ENCODE measurements at regions not wholly inside any gene's neighbourhood (a gene's known extent, or its start where the extent isn't known, plus 50 kb on each side); places are given as distances from the start of the nearest gene placed in this dataset.

DNA sequence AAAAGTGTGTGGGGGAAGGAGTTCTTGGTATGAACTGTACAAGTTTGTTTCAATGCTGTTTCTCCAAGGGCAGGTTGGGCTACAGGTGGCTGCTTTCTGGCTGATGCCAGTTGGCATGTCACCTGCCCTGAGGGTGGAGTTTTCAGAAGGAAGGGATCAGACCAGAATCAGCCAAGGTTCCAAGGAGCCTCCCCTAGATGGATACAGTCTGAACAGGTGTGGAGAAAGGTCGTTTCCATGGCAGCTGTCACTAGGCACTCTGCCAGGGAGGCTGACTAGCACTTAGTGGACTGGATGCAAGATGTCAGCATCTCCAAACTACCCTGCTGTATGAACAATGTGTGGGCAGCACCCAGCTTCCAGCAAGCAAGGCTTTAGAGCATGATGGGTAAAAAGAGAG lies 444.4 kb upstream of the HNRNPA3 start:
- no peaks in the 10 kb centered on the region for H3K9me2 ChIP-seq (replicated peaks; ENCODE audit: low read length)
- no peak for ATAC-seq
- ChIA-PET POLR2A (ENCODE audit: unreplicated experiment) (no interaction called here), CTCF (no interaction called here)
- H2AFZ ChIP-seq (ENCODE audit: low read length) = no peak overlapping the region
- H3K4me1 ChIP-seq (ENCODE audit: insufficient read depth, low read length) = no peaks in the 10 kb centered on the region
- no TSS peak for BruUV-seq (replicated peaks)
- no peaks in the 10 kb centered on the region for H3F3A ChIP-seq (ENCODE audit: low read length, unreplicated experiment)
- H3K4me2 ChIP-seq (ENCODE audit: low read length) = no peak overlapping the region
- no peaks in the 10 kb centered on the region for H3K79me2 ChIP-seq (ENCODE audit: low read length)
- H3K27me3 ChIP-seq (ENCODE audit: low read length) = peaks cover 42% of the 10 kb centered on the region
- DNase-seq = peak; percentile 33
- H3K9me3 ChIP-seq (ENCODE audit: low read length) = no peaks in the 10 kb centered on the region
- intact Hi-C loops (cut with micrococcal nuclease) = no loop called here
- no peaks in the 10 kb centered on the region for H4K20me1 ChIP-seq (ENCODE audit: low read length)
- H3K36me3 ChIP-seq (ENCODE audit: low read depth, low read length) = no peaks in the 10 kb centered on the region
- H3K4me3 ChIP-seq (ENCODE audit: low read length) = no peak overlapping the region
- TF ChIP-seq, protein P1, sequence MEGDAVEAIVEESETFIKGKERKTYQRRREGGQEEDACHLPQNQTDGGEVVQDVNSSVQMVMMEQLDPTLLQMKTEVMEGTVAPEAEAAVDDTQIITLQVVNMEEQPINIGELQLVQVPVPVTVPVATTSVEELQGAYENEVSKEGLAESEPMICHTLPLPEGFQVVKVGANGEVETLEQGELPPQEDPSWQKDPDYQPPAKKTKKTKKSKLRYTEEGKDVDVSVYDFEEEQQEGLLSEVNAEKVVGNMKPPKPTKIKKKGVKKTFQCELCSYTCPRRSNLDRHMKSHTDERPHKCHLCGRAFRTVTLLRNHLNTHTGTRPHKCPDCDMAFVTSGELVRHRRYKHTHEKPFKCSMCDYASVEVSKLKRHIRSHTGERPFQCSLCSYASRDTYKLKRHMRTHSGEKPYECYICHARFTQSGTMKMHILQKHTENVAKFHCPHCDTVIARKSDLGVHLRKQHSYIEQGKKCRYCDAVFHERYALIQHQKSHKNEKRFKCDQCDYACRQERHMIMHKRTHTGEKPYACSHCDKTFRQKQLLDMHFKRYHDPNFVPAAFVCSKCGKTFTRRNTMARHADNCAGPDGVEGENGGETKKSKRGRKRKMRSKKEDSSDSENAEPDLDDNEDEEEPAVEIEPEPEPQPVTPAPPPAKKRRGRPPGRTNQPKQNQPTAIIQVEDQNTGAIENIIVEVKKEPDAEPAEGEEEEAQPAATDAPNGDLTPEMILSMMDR (conservative IDR thresholded peaks at IDR 0.05; ENCODE audit: low read depth, low read length) = no peak
- TF ChIP-seq EZH2phosphoT487 (IDR thresholded peaks at IDR 0.05; ENCODE audit: borderline replicate concordance, low read length) = no peak
- TF ChIP-seq EZH2 (IDR thresholded peaks at IDR 0.05; ENCODE audit: low read length, unreplicated experiment) = no peak
- no peak overlapping the region for H3K9ac ChIP-seq (ENCODE audit: low read length)
- no peak overlapping the region for H3K27ac ChIP-seq (ENCODE audit: low read length)

DNA sequence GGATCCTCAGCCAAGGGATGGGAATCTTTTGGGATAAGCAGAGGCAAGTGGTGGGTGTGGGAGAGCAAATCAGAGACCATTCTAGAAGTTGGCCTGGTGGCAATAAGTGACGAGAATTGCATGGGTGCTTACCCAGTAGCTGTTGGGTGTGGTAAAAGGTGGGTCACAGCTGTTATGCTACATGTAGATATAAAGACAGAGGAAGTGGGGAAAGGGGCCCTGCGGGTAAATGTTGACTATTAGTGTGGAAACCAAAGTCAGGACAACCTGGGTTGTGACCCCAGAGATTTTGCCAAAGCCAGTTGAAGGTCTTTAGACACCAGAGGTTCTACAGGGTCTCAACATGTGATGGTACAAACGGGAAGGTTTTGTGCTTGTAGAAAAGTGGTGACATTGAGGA lies 443.6 kb upstream of the HNRNPA3 start:
- TF ChIP-seq, protein P1 (conservative IDR thresholded peaks at IDR 0.05; ENCODE audit: low read depth, low read length) = no peak
- TF ChIP-seq EZH2phosphoT487 (IDR thresholded peaks at IDR 0.05; ENCODE audit: borderline replicate concordance, low read length) = no peak
- TF ChIP-seq EZH2 (IDR thresholded peaks at IDR 0.05; ENCODE audit: low read length, unreplicated experiment) = no peak
- H3K27ac ChIP-seq (ENCODE audit: low read length) = no peak overlapping the region
- H4K20me1 ChIP-seq (ENCODE audit: low read length) = no peaks in the 10 kb centered on the region
- CTCF ChIA-PET = no interaction called here
- no peaks in the 10 kb centered on the region for H3K4me1 ChIP-seq (ENCODE audit: insufficient read depth, low read length)
- H3K4me3 ChIP-seq (ENCODE audit: low read length) = no peak overlapping the region
- intact Hi-C loops (cut with micrococcal nuclease) = no loop called here
- H2AFZ ChIP-seq (ENCODE audit: low read length) = no peak overlapping the region
- POLR2A ChIA-PET (ENCODE audit: unreplicated experiment) = no interaction called here
- H3K9me2 ChIP-seq (replicated peaks; ENCODE audit: low read length) = no peaks in the 10 kb centered on the region
- BruUV-seq (replicated peaks) = no TSS peak
- no peaks in the 10 kb centered on the region for H3K79me2 ChIP-seq (ENCODE audit: low read length)
- H3K4me2 ChIP-seq (ENCODE audit: low read length) = no peak overlapping the region
- no peaks in the 10 kb centered on the region for H3K9me3 ChIP-seq (ENCODE audit: low read length)
- no peaks in the 10 kb centered on the region for H3K36me3 ChIP-seq (ENCODE audit: low read depth, low read length)
- no peak for DNase-seq
- H3K9ac ChIP-seq (ENCODE audit: low read length) = no peak overlapping the region
- no peaks in the 10 kb centered on the region for H3F3A ChIP-seq (ENCODE audit: low read length, unreplicated experiment)
- no peak for ATAC-seq
- H3K27me3 ChIP-seq (ENCODE audit: low read length) = peaks cover 33% of the 10 kb centered on the region

DNA sequence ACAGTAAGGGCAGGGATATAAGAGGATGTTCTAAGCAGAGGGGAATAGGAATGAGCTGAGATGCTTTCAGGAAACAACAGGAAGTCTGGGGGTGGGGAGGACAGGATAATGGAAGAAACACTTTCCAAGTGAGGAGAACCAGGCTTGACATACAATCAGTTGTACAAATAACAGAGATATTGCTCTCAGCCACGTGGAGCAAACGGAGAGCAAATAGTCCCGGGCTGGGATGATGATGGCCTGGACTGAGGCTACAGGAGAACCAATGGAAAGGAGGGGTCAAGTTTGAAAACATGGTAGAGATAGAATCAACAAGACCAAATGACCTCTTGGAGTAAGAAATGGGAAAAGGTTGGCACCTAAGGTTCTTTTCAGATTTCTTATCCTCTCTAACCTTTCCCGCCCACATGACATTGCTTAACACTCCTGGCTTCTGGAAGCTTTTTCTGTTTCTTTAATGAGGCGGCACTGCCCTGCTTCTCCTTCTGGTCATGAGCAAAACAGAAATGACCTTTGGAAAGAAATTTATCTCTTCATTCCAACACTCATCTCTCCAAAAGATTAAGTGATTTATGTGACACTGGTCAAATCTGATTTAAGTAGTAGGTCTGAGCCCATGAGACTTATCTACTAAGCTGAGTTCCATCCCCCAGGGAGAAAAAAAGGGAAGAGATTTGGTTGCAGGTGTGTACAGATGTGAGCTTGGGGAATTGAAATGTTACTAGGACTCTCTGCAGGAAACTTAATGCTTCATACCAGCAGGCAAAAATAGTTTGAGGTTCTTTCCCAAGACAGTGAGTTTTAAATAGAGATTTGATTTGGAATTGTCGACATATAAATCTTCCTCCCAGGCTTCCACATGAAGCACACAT lies 442.9 kb upstream of the HNRNPA3 start:
- ChIA-PET POLR2A (ENCODE audit: unreplicated experiment) (no interaction called here), CTCF (no interaction called here)
- DNase-seq (no peak), ATAC-seq (no peak)
- Histone ChIP-seq H3K4me3 (ENCODE audit: low read length) (no peak overlapping the region), H3K27ac (ENCODE audit: low read length) (no peak overlapping the region), H3K9me3 (ENCODE audit: low read length) (no peaks in the 10 kb centered on the region), H3F3A (ENCODE audit: low read length, unreplicated experiment) (no peaks in the 10 kb centered on the region), H3K4me1 (ENCODE audit: insufficient read depth, low read length) (no peaks in the 10 kb centered on the region), H3K4me2 (ENCODE audit: low read length) (no peak overlapping the region), H3K79me2 (ENCODE audit: low read length) (no peaks in the 10 kb centered on the region), H2AFZ (ENCODE audit: low read length) (no peak overlapping the region), H3K9ac (ENCODE audit: low read length) (no peak overlapping the region), H3K9me2 (replicated peaks; ENCODE audit: low read length) (no peaks in the 10 kb centered on the region), H3K27me3 (ENCODE audit: low read length) (peaks cover 28% of the 10 kb centered on the region), H4K20me1 (ENCODE audit: low read length) (no peaks in the 10 kb centered on the region), H3K36me3 (ENCODE audit: low read depth, low read length) (no peaks in the 10 kb centered on the region)
- TF ChIP-seq EZH2phosphoT487 (IDR thresholded peaks at IDR 0.05; ENCODE audit: borderline replicate concordance, low read length) = no peak
- TF ChIP-seq, protein P1 (conservative IDR thresholded peaks at IDR 0.05; ENCODE audit: low read depth, low read length) = no peak
- no peak for TF ChIP-seq EZH2 (IDR thresholded peaks at IDR 0.05; ENCODE audit: low read length, unreplicated experiment)
- BruUV-seq (replicated peaks) = no TSS peak
- intact Hi-C loops (cut with micrococcal nuclease) = no loop called here
